ENCODE measurements at regions not wholly inside any gene's neighbourhood (a gene's known extent, or its start where the extent isn't known, plus 50 kb on each side); places are given as distances from the start of the nearest gene placed in this dataset.

DNA sequence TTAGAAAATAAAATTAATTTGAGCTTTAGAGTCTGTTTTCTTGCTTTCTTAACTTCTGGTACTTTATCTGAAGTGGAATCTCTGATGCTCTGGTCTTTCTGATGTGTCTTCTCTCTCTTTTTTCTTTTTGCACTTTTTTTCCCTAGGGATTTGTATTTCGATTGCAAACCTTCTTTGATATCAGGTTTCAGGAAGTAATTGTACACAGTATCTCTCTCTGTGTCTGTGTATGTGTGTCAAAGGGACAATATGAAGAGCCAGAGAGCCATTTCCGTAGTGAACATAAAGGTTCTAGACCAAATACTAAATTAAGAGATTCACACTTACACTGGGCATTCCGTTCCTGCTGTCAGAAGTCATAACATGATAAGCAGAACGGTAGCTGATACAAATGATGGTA is 325.0 kb downstream of the PCDH7 start:
- no peak for TF ChIP-seq CEBPB (IDR thresholded peaks at IDR 0.05)
- TF ChIP-seq ESRRA (IDR thresholded peaks at IDR 0.05; ENCODE audit: borderline replicate concordance, low read length), result no peak
- TF ChIP-seq, protein P1, sequence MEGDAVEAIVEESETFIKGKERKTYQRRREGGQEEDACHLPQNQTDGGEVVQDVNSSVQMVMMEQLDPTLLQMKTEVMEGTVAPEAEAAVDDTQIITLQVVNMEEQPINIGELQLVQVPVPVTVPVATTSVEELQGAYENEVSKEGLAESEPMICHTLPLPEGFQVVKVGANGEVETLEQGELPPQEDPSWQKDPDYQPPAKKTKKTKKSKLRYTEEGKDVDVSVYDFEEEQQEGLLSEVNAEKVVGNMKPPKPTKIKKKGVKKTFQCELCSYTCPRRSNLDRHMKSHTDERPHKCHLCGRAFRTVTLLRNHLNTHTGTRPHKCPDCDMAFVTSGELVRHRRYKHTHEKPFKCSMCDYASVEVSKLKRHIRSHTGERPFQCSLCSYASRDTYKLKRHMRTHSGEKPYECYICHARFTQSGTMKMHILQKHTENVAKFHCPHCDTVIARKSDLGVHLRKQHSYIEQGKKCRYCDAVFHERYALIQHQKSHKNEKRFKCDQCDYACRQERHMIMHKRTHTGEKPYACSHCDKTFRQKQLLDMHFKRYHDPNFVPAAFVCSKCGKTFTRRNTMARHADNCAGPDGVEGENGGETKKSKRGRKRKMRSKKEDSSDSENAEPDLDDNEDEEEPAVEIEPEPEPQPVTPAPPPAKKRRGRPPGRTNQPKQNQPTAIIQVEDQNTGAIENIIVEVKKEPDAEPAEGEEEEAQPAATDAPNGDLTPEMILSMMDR (IDR thresholded peaks at IDR 0.05), result no peak
- TF ChIP-seq POLR2A (IDR thresholded peaks at IDR 0.05; ENCODE audit: low read length), result no peak
- no peak for TF ChIP-seq RFX5 (IDR thresholded peaks at IDR 0.05)
- TF ChIP-seq CBX8 (IDR thresholded peaks at IDR 0.05), result no peak
